IMR-90 (cell line): ENCODE measurements at regions not wholly inside any gene's neighbourhood (a gene's known extent, or its start where the extent isn't known, plus 50 kb on each side); places are given as distances from the start of the nearest gene placed in this dataset.

Experiments used
- ATAC-seq: fragments of 200-7000 bp; cut with Tn5 transposase; 2 replicates; pipeline ENCODE4 v1.9.1; 2020; ENCODE audit warnings: low read depth, mild to moderate bottlenecking, moderate library complexity
- BruUV-seq: library from RNA; stranded (reverse); fragments of 400-500 nt; replicated peaks from 2 replicates; lab custom pipeline; 2021; lab: Mats Ljungman, UMichigan
- CTCF ChIA-PET: fragments of 300-600 bp; formaldehyde crosslinking; extraction: SDS; loops from one replicate; lab custom pipeline; 2021; ENCODE audit warnings: antibody characterized with exemption; lab: Yijun Ruan, JAX
- POLR2A ChIA-PET: fragments of 300-600 bp; sonication (Branson Sonifier 250); formaldehyde crosslinking; loops from one replicate; lab custom pipeline; 2022; ENCODE audit warnings: antibody characterized with exemption; ENCODE audit not compliant: unreplicated experiment; lab: Charles Lee
- DNase-seq: peaks from one replicate; pipeline ENCODE4 v3.0.0; 2013
- H2AFZ ChIP-seq: replicated peaks from 2 replicates; pipeline ENCODE3; 2013; ENCODE audit warnings: low read length, mild to moderate bottlenecking; ENCODE audit not compliant: poor library complexity
- H2AK5ac ChIP-seq: 2 replicates; pipeline ENCODE4 v1.6.1; 2013; ENCODE audit warnings: low read depth, low read length, inconsistent platforms
- H2AK9ac ChIP-seq: replicated peaks from 2 replicates; pipeline ENCODE3; 2013; ENCODE audit warnings: mild to moderate bottlenecking, low read depth, low read length, moderate library complexity; ENCODE audit not compliant: poor library complexity
- H2BK120ac ChIP-seq: 2 replicates; pipeline ENCODE4 v1.6.1; 2013; ENCODE audit warnings: low read depth, low read length, inconsistent platforms
- H2BK15ac ChIP-seq: 3 replicates; pipeline ENCODE4 v1.6.1; 2013; ENCODE audit warnings: low read depth, low read length, inconsistent platforms
- H2BK20ac ChIP-seq: 2 replicates; pipeline ENCODE4 v1.6.1; 2013; ENCODE audit warnings: low read depth, mild to moderate bottlenecking, inconsistent platforms, low read length, moderate library complexity
- H2BK5ac ChIP-seq: 2 replicates; pipeline ENCODE4 v1.6.1; 2013; ENCODE audit warnings: mild to moderate bottlenecking, low read depth, low read length, inconsistent platforms; ENCODE audit not compliant: poor library complexity, severe bottlenecking
- H3K14ac ChIP-seq: replicated peaks from 2 replicates; pipeline ENCODE4 v1.6.1; 2013; ENCODE audit warnings: low read depth, low read length, inconsistent platforms
- H3K18ac ChIP-seq: 2 replicates; pipeline ENCODE4 v1.6.1; 2013; ENCODE audit warnings: low read depth, low read length, control low read depth
- H3K23ac ChIP-seq: 2 replicates; pipeline ENCODE4 v1.6.1; 2013; ENCODE audit warnings: low read depth, low read length, inconsistent platforms
- H3K27ac ChIP-seq: 2 replicates; pipeline ENCODE4 v1.5.1; 2013; ENCODE audit warnings: mild to moderate bottlenecking, control low read depth, low read length; ENCODE audit not compliant: insufficient read depth
- H3K27me3 ChIP-seq: 2 replicates; pipeline ENCODE4 v1.6.1; 2013; ENCODE audit warnings: low read length; ENCODE audit not compliant: control insufficient read depth, insufficient read depth
- H3K36me3 ChIP-seq: 2 replicates; pipeline ENCODE4 v1.6.1; 2013; ENCODE audit warnings: low read length, mixed read lengths; ENCODE audit not compliant: control insufficient read depth, insufficient read depth
- H3K4ac ChIP-seq: 2 replicates; pipeline ENCODE4 v1.6.1; 2013; ENCODE audit warnings: low read depth, low read length, inconsistent platforms
- H3K4me1 ChIP-seq: 2 replicates; pipeline ENCODE4 v1.6.1; 2013; ENCODE audit warnings: low read length, mixed read lengths; ENCODE audit not compliant: control insufficient read depth, insufficient read depth
- H3K4me2 ChIP-seq: 2 replicates; pipeline ENCODE4 v1.6.1; 2013; ENCODE audit warnings: low read depth, mild to moderate bottlenecking, control low read depth, low read length, moderate library complexity
- H3K4me3 ChIP-seq: 2 replicates; pipeline ENCODE4 v1.5.1; 2013; ENCODE audit warnings: low read depth, mild to moderate bottlenecking, control low read depth, low read length, moderate library complexity; ENCODE audit not compliant: insufficient read depth
- H3K56ac ChIP-seq: 2 replicates; pipeline ENCODE4 v1.6.1; 2013; ENCODE audit warnings: low read length, inconsistent platforms; ENCODE audit not compliant: insufficient read depth; ENCODE audit errors: extremely low read depth
- H3K79me1 ChIP-seq, 2 experiments: 2 replicates each; pipeline ENCODE4 v1.6.1; 2013; ENCODE audit warnings: low read length in 2 of 2, inconsistent platforms in 1 of 2, low read depth in 1 of 2
- H3K9ac ChIP-seq: 2 replicates; pipeline ENCODE4 v1.6.1; 2013; ENCODE audit warnings: low read depth, low read length, control low read depth
- H3K9me1 ChIP-seq: 2 replicates; pipeline ENCODE4 v1.6.1; 2013; ENCODE audit warnings: low read length, inconsistent platforms; ENCODE audit not compliant: insufficient read depth
- H3K9me3 ChIP-seq: 2 replicates; pipeline ENCODE4 v1.6.1; 2013; ENCODE audit warnings: low read length; ENCODE audit not compliant: control insufficient read depth, insufficient read depth
- H4K20me1 ChIP-seq: 2 replicates; pipeline ENCODE4 v1.6.1; 2013; ENCODE audit warnings: low read length, inconsistent platforms; ENCODE audit not compliant: insufficient read depth
- H4K5ac ChIP-seq: 2 replicates; pipeline ENCODE4 v1.6.1; 2013; ENCODE audit warnings: mild to moderate bottlenecking, low read depth, low read length, control low read depth
- H4K8ac ChIP-seq, 2 experiments: 2 replicates each; pipeline ENCODE4 v1.6.1; 2013; ENCODE audit warnings: low read depth in 2 of 2, low read length in 2 of 2, control low read depth in 1 of 2, inconsistent platforms in 1 of 2
- H4K91ac ChIP-seq: 2 replicates; pipeline ENCODE4 v1.6.1; 2013; ENCODE audit warnings: low read depth, low read length, inconsistent platforms; ENCODE audit not compliant: insufficient read depth
- BHLHE40 ChIP-seq: fragments of 150-350 bp; IDR thresholded peaks from 2 replicates; pipeline ENCODE4 v1.6.1; 2016; ENCODE audit warnings: mild to moderate bottlenecking, low read depth, low read length
- CEBPB ChIP-seq: IDR thresholded peaks from 2 replicates; pipeline ENCODE4 v1.6.1; 2012; ENCODE audit warnings: low read depth, low read length, improper control_type of control experiment
- MXI1 ChIP-seq: IDR thresholded peaks from 2 replicates; pipeline ENCODE4 v1.6.1; 2012; ENCODE audit warnings: low read depth, mild to moderate bottlenecking, low read length, moderate library complexity, borderline replicate concordance
- NFE2L2 ChIP-seq: fragments of 150-350 bp; IDR thresholded peaks from 2 replicates; pipeline ENCODE4 v1.6.1; 2016; ENCODE audit warnings: low read depth, mild to moderate bottlenecking, low read length
- RAD21 ChIP-seq: IDR thresholded peaks from 2 replicates; pipeline ENCODE4 v1.6.1; 2012; ENCODE audit warnings: low read length, improper control_type of control experiment
- RFX5 ChIP-seq: IDR thresholded peaks from 2 replicates; pipeline ENCODE4 v1.8.0; 2012; ENCODE audit warnings: low read depth, mild to moderate bottlenecking, low read length, moderate library complexity
- SMC3 ChIP-seq: fragments of 150-350 bp; IDR thresholded peaks from 2 replicates; pipeline ENCODE4 v1.6.1; 2016; ENCODE audit warnings: low read depth, mild to moderate bottlenecking, antibody characterized with exemption, low read length, moderate library complexity
- WGBS, 2 experiments: methylation state at CpG; one replicate each; pipeline versions ENCODE4 v1.1.5 to v1.1.7; 2013; ENCODE audit warnings: missing lambda C conversion rate in 2 of 2; ENCODE audit not compliant: insufficient read length in 1 of 2; ENCODE audit errors: extremely low coverage in 2 of 2; 5-methylcytosine and 5-hydroxymethylcytosine counted together
- dilution Hi-C: fragments of 300-500 bp; cut with HindIII; formaldehyde crosslinking; loops from one replicate; pipeline ENCODE4 v1.14.3; 2018; ENCODE audit warnings: low sequenced_read_pairs; ENCODE audit not compliant: unreplicated experiment
- in situ Hi-C: fragments of 300-500 bp; cut with MboI; formaldehyde crosslinking; loops from 3 replicates; pipeline ENCODE4 v1.14.3; 2019; ENCODE audit warnings: low sequenced_read_pairs, inconsistent platforms, mixed read lengths
- intact Hi-C: fragments of 100-400 bp; cut with micrococcal nuclease; formaldehyde crosslinking; loops from 2 replicates; pipeline ENCODE4 v1.10.0; 2022

DNA sequence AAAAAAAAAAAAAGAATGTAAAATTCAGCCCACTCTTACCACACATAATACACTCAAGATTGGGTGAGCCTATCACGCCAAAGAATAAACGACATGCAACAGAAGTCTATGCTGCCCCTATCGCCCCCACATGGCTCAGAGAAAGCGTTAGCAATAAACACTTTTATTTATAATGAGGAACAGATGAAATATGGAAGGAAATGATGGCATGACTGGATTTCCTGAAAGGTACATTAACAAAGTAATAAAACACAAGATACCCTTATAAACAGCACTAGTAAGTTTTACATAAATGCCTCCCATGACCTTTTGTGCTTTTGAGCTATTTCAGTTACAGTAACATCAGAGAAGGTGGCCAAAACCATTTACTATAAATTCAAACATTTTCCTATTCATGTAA is 71.4 kb upstream of the SCAF8 start:
- no TSS peak for BruUV-seq
- H3K9me3 ChIP-seq: no peaks in the 10 kb centered on the region
- in situ Hi-C loops (no loop called here), dilution Hi-C loops (no loop called here), intact Hi-C loops (no loop called here)
- WGBS, 2 experiments: no CpG with 5 or more reads among the region's 4 CpGs
- POLR2A ChIA-PET: no interaction called here
- no peak overlapping the region for H2AK9ac ChIP-seq
- TF ChIP-seq RAD21 (no peak), NFE2L2 (no peak), MXI1 (no peak), SMC3 (no peak), BHLHE40 (no peak), CEBPB (no peak), RFX5 (no peak)
- no peak overlapping the region for H3K23ac ChIP-seq
- H3K9me1 ChIP-seq: no peaks in the 10 kb centered on the region
- no peak overlapping the region for H4K91ac ChIP-seq
- no peaks in the 10 kb centered on the region for H3K79me1 ChIP-seq
- no peaks in the 10 kb centered on the region for H3K36me3 ChIP-seq
- H3K18ac ChIP-seq: no peak overlapping the region
- no peak overlapping the region for H3K27ac ChIP-seq
- H3K4me1 ChIP-seq: no peaks in the 10 kb centered on the region
- no peak overlapping the region for H4K8ac ChIP-seq
- DNase-seq: no peak
- H2AFZ ChIP-seq: no peak overlapping the region
- H2BK20ac ChIP-seq: no peak overlapping the region
- H2AK5ac ChIP-seq: no peak overlapping the region
- H3K4me2 ChIP-seq: no peak overlapping the region
- no peak overlapping the region for H3K14ac ChIP-seq
- H3K4ac ChIP-seq: no peak overlapping the region
- H2BK120ac ChIP-seq: no peak overlapping the region
- H2BK5ac ChIP-seq: no peak overlapping the region
- no peak overlapping the region for H3K9ac ChIP-seq
- CTCF ChIA-PET: no interaction called here
- H4K5ac ChIP-seq: no peak overlapping the region
- no peak overlapping the region for H3K56ac ChIP-seq
- no peaks in the 10 kb centered on the region for H4K20me1 ChIP-seq
- H3K4me3 ChIP-seq: no peak overlapping the region
- no peaks in the 10 kb centered on the region; the same call in 1 of the 2 replicates for H3K27me3 ChIP-seq
- H2BK15ac ChIP-seq: no peak overlapping the region
- no peak for ATAC-seq
